ENCODE measurements at regions not wholly inside any gene's neighbourhood (a gene's known extent, or its start where the extent isn't known, plus 50 kb on each side); places are given as distances from the start of the nearest gene placed in this dataset.

DNA sequence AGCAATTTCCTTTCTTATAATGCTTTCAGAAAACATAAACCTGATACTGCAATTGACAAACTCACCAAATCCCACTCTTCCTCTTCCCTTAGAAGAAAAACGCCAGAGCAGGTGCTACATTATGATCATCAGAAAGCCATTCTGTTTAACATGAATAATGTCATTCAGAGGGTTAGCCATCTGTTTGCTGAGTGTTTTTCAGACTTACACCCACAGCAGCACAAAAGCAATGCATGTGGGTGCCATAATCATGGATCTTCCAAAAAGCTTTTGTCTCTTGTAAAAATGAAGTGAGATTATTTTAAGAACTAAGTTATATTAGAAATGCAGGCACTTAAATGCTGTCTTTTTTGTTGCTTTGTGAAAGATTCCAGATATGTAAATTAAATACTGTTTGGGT, 204.6 kb upstream of the TMPRSS15 start:
- no peaks in the 10 kb centered on the region for H3K4me1 ChIP-seq
- H3K9me3 ChIP-seq (replicated peaks) = no peaks in the 10 kb centered on the region
- no peak overlapping the region for H3K4me3 ChIP-seq
- no peaks in the 10 kb centered on the region for H3K36me3 ChIP-seq
- H3K27ac ChIP-seq = no peak overlapping the region
- H3K27me3 ChIP-seq = no peaks in the 10 kb centered on the region
- DNase-seq = peak in 1 of 2 experiments; percentile 10

GRCh38 chr21:18614303-18614702, 210.7 kb upstream of the TMPRSS15 start:
- Histone ChIP-seq H3K36me3 (no peaks in the 10 kb centered on the region), H3K4me1 (no peaks in the 10 kb centered on the region), H3K4me3 (no peak overlapping the region), H3K27ac (no peak overlapping the region), H3K27me3 (no peaks in the 10 kb centered on the region), H3K9me3 (replicated peaks) (no peaks in the 10 kb centered on the region)
- DNase-seq = no peak

GRCh38 chr21:18617291-18617690, 213.7 kb upstream of the TMPRSS15 start:
- DNase-seq = no peak
- Histone ChIP-seq H3K27me3 (no peaks in the 10 kb centered on the region), H3K27ac (no peak overlapping the region), H3K36me3 (no peaks in the 10 kb centered on the region), H3K4me1 (no peaks in the 10 kb centered on the region), H3K9me3 (replicated peaks) (no peaks in the 10 kb centered on the region), H3K4me3 (no peak overlapping the region)

DNA sequence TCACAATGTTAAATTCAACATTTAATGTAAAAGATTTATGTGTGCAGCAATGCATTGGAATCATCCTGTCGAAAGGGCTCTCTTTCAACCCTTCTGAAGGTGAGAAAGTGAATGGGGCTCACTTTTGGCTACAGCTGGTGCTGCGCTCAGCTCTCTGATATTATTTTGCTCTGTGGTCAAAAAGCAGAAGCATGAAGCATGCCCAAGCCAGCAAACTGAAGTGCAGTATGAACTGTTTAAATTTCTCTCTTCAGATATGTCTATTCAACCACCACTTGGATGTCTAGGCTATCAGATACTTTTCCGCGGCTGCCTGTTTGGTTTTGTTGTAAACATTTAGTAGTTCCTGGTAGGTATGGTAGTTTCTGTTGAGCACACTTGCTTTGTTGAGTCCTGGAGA, 216.9 kb upstream of the TMPRSS15 start:
- DNase-seq = no peak
- H3K4me1 ChIP-seq = no peaks in the 10 kb centered on the region

GRCh38 chr21:18622383-18622782, 218.8 kb upstream of the TMPRSS15 start:
- no peaks in the 10 kb centered on the region for H3K9me3 ChIP-seq (replicated peaks)
- H3K4me3 ChIP-seq = no peak overlapping the region
- H3K27ac ChIP-seq = no peak overlapping the region
- DNase-seq = no peak
- no peaks in the 10 kb centered on the region for H3K27me3 ChIP-seq
- no peaks in the 10 kb centered on the region for H3K36me3 ChIP-seq
- H3K4me1 ChIP-seq = no peaks in the 10 kb centered on the region

More for the DNA sequence above, 216.9 kb upstream of the TMPRSS15 start:
- no peak overlapping the region for H3K27ac ChIP-seq
- no peaks in the 10 kb centered on the region for H3K9me3 ChIP-seq (replicated peaks)
- H3K27me3 ChIP-seq = no peaks in the 10 kb centered on the region
- no peak overlapping the region for H3K4me3 ChIP-seq
- H3K36me3 ChIP-seq = no peaks in the 10 kb centered on the region

GRCh38 chr21:18630446-18630845, 226.9 kb upstream of the TMPRSS15 start:
- no peaks in the 10 kb centered on the region for H3K9me3 ChIP-seq (replicated peaks)
- DNase-seq = no peak
- H3K27ac ChIP-seq = no peak overlapping the region

DNA sequence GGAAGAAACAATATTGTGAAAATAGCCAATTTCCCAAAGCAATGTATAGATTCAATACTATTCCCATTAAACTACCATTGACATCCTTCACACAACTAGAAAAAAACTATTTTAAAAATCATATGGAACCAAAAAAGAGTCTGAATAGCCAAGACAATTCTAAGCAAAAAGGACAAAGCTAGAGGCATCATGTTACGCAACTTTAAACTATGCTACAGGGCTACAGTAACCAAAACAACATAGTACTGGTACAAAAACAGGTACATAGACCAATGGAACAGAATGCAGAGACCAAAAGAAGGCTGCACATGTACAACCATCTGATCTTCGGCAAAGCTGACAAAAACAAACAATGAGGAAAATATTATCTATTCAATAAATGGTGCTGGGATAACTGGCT, 233.3 kb upstream of the TMPRSS15 start:
- no peaks in the 10 kb centered on the region for H3K9me3 ChIP-seq (replicated peaks)
- H3K4me3 ChIP-seq = no peak overlapping the region
- peaks cover 4% of the 10 kb centered on the region for H3K4me1 ChIP-seq
- no peak for DNase-seq
- H3K27me3 ChIP-seq = no peaks in the 10 kb centered on the region; the same call in 1 of the 2 replicates
- H3K27ac ChIP-seq = no peak overlapping the region
- no peaks in the 10 kb centered on the region for H3K36me3 ChIP-seq

More at GRCh38 chr21:18630446-18630845, 226.9 kb upstream of the TMPRSS15 start:
- no peak overlapping the region for H3K4me3 ChIP-seq
- no peaks in the 10 kb centered on the region for H3K4me1 ChIP-seq
- H3K27me3 ChIP-seq = no peaks in the 10 kb centered on the region
- H3K36me3 ChIP-seq = no peaks in the 10 kb centered on the region

DNA sequence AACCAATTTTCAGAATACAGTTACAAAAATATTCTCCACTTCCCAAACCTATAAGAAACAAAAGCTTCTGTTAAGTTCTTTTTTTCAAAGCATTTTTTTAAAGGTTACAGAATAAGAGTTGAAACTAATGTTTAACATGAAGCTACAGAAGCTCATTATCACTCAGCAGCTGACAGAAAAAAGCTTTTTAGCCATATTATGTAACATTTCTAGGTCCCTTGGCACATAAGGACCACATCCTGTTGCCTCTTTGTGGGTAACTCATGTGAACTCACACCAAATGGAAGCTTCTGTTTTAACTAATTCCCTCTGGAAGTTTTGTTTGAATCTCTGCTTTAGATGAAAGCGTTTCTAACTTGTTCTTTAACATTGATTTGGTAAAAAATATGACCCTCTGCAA, 242.5 kb upstream of the TMPRSS15 start:
- H3K9me3 ChIP-seq (replicated peaks) = no peaks in the 10 kb centered on the region
- DNase-seq = peak in 1 of 2 experiments; percentile 4
- H3K36me3 ChIP-seq = no peaks in the 10 kb centered on the region
- H3K4me1 ChIP-seq = no peaks in the 10 kb centered on the region
- no peak overlapping the region for H3K27ac ChIP-seq
- H3K4me3 ChIP-seq = no peak overlapping the region
- H3K27me3 ChIP-seq = no peaks in the 10 kb centered on the region

DNA sequence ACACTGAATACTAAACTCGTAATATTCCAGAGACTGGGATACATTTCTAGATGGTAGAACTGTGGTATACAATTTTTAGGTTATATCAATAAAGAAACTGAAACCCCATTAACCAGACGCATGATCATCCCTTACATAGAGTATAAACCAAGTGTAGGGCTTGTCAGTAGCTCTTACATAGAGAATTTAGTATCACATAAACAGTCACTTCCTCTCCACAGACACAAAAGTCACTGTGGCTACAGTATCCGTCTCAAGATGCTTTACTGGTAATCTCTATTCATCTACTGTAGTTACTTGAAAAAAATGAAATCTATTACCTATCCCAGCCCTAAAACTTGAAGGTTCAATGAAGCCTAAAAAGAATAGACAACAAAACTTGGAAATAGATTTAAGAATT, 252.3 kb upstream of the TMPRSS15 start:
- Histone ChIP-seq H3K4me1 (no peaks in the 10 kb centered on the region), H3K36me3 (no peaks in the 10 kb centered on the region), H3K27me3 (no peaks in the 10 kb centered on the region), H3K27ac (no peak overlapping the region), H3K9me3 (replicated peaks) (no peaks in the 10 kb centered on the region), H3K4me3 (no peak overlapping the region)
- no peak for DNase-seq

DNA sequence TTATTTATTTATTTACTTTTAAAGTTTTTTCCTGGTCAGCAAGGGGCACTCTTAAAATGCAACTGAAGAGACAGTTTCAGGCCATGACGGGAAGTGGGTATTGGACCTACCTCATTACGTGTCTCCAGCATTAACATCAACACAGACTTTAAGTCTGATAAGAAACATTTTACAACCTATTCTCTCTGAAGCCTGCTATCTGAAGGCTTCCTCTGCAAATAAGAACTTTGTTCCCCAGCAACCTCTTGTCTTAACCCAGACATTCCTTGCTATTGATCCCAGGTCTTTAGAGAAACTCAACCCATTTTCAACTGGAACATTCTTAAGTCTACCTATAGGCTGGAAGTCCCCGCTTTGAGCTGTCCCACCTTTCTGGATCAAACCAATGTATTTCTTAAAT, 258.3 kb upstream of the TMPRSS15 start:
- Histone ChIP-seq H3K27ac (no peak overlapping the region), H3K36me3 (no peaks in the 10 kb centered on the region), H3K9me3 (replicated peaks) (no peaks in the 10 kb centered on the region), H3K27me3 (no peaks in the 10 kb centered on the region), H3K4me1 (no peaks in the 10 kb centered on the region), H3K4me3 (no peak overlapping the region)
- no peak for DNase-seq

DNA sequence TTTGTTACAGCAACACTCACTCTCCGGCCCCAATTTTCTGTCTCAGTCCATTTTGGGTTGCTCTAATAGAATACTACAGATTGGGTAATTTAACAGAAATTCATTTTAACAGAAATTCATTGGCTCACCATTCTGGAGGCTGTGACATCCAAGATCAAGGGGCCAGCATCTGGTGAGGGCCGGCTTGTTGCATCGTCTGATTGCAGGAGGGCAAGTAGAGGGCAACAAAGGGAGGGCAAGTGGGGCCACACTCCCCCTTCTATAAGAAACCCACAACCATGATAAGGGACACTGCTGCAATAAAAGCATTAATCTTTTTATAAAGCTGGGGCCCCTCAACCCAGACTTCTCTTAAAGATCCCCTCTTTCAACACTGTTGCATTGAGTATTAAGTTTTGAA, 260.1 kb upstream of the TMPRSS15 start:
- Histone ChIP-seq H3K27me3 (no peaks in the 10 kb centered on the region), H3K4me3 (no peak overlapping the region), H3K4me1 (no peaks in the 10 kb centered on the region), H3K9me3 (replicated peaks) (no peaks in the 10 kb centered on the region), H3K27ac (no peak overlapping the region), H3K36me3 (no peaks in the 10 kb centered on the region)
- no peak for DNase-seq

- Histone ChIP-seq H3K27me3 (no peaks in the 10 kb centered on the region), H3K4me3 (no peak overlapping the region), H3K27ac (no peak overlapping the region), H3K9me3 (replicated peaks) (no peaks in the 10 kb centered on the region), H3K36me3 (no peaks in the 10 kb centered on the region), H3K4me1 (no peaks in the 10 kb centered on the region)
- DNase-seq = no peak
Measured at GRCh38 chr21:18666725-18667124, 263.1 kb upstream of the TMPRSS15 start.

DNA sequence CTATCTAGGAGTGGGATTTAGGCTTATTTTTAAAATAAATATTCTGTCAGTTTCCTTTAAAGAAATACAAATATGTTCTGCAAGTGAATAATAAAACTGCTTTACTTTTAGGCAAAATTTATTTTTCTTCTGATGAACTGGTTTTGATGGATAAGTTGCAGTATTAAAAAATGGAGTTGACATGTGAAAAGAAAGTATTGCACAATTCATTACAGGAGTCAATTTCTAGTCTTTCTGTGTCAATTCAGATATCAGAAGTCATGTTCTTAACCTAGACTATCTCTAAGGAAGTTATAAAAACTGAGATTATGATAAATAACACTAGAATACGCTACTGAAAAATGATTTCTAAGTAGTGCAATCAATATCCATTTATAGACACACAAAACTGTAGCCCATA, 270.2 kb upstream of the TMPRSS15 start:
- no peak for DNase-seq
- Histone ChIP-seq H3K27me3 (no peaks in the 10 kb centered on the region), H3K4me1 (no peaks in the 10 kb centered on the region), H3K4me3 (no peak overlapping the region), H3K9me3 (replicated peaks) (no peaks in the 10 kb centered on the region), H3K27ac (no peak overlapping the region), H3K36me3 (no peaks in the 10 kb centered on the region)

DNA sequence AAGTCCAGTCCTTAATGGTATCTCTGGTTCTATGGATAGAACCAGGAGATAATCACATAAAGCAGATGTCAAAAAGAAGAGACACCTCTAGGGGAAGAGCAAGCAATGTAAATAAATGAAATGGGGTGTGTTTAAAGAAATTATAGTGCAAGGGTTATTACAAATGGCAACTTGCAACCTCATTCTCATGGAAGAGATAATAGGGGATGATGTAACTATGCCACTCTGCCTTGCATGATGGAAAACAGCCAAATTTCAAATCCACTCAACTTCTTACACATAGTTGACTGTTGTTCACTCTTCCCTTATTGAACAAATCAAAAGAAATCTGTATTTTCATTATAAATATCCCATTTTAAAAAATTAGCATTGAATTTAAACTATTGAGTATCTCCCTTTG, 274.0 kb upstream of the TMPRSS15 start:
- Histone ChIP-seq H3K4me1 (no peaks in the 10 kb centered on the region), H3K27ac (no peak overlapping the region)

DNA sequence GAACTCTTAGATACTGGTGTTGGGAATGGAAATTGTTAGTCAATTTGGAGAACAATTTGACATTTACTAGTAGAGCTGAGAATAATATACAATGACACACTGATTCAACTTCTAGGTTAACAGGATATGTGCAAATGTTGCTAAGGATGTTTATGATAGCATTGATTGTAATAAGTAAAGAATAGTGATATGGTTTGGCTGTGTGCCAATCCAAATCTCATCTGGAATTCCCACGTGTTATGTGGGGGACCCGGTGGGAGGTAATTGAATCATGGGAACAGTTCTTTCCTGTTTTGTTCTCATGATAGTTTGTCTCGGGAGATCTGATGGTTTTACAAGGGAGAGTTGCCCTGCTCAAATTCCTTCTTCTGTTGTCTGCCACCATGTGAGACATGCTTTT, 302.4 kb upstream of the TMPRSS15 start:
- peak in 1 of 2 experiments; percentile 32 for DNase-seq
- no peaks in the 10 kb centered on the region for H3K9me3 ChIP-seq (replicated peaks)
- H3K36me3 ChIP-seq = no peaks in the 10 kb centered on the region
- H3K27ac ChIP-seq = no peak overlapping the region
- no peaks in the 10 kb centered on the region for H3K27me3 ChIP-seq
- H3K4me3 ChIP-seq = no peak overlapping the region
- no peaks in the 10 kb centered on the region for H3K4me1 ChIP-seq

More for the DNA sequence above, 274.0 kb upstream of the TMPRSS15 start:
- H3K27me3 ChIP-seq = no peaks in the 10 kb centered on the region
- no peaks in the 10 kb centered on the region for H3K9me3 ChIP-seq (replicated peaks)
- H3K4me3 ChIP-seq = no peak overlapping the region
- H3K36me3 ChIP-seq = no peaks in the 10 kb centered on the region
- DNase-seq = no peak

GRCh38 chr21:18711662-18712061, 308.1 kb upstream of the TMPRSS15 start:
- Histone ChIP-seq H3K4me3 (no peak overlapping the region), H3K27me3 (no peaks in the 10 kb centered on the region), H3K36me3 (no peaks in the 10 kb centered on the region), H3K4me1 (0 out of 2 replicates have a peak, but pooled peaks cover 3% of the 10 kb centered on the region), H3K9me3 (replicated peaks) (no peaks in the 10 kb centered on the region), H3K27ac (no peak overlapping the region)
- no peak for DNase-seq
